HG03442 (cell line): ENCODE measurements at regions not wholly inside any gene's neighbourhood (a gene's known extent, or its start where the extent isn't known, plus 50 kb on each side); places are given as distances from the start of the nearest gene placed in this dataset.

ENCODE experiments used
- ATAC-seq: cut with Tn5 transposase; IDR thresholded peaks from one replicate; pipeline ENCODE4 v1.9.1; 2021; ENCODE audit warnings: mild to moderate bottlenecking, moderate library complexity; ENCODE audit not compliant: unreplicated experiment

DNA sequence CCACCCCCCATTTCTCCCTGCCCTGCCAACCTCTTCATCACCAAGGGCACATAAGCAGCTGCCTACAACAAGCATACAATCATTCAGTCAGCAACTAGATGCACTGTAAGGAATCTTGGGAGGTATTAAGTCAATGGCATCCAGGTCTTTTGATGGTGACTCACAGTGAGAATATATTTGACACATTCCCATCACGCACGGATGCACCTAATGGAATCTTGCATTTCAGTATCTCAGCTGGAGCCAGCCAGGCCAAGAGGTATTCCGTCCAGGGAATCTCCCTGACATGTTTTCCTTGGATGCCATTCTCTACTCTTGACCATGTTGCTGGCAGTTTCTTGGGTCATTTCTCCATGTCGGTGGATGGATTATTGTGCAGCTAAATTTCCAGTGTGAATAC, 73.9 kb upstream of the CAPRIN2 start:
- no peak for ATAC-seq

- no peak for ATAC-seq
Observed at GRCh38 chr12:30827101-30828066, 72.6 kb upstream of the CAPRIN2 start.

DNA sequence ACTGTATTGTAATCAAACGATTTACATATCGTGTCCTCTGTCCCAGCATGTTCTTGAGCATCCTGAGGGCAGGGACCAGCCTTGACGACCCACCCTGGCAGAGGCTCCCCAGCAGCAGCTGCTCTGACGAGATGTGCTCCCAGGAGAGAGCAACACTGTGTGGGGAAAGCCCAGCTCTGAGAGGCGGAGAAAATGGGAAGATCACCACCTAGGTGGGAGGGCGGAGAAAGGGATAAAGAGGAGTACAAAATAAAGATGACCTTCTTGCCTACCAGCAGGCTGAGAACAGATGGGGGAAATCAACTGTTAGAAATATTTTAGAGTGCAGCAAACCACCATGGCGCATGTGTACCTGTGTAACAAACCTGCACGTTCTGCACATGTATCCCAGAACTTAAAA, 71.5 kb upstream of the CAPRIN2 start:
- ATAC-seq = no peak

DNA sequence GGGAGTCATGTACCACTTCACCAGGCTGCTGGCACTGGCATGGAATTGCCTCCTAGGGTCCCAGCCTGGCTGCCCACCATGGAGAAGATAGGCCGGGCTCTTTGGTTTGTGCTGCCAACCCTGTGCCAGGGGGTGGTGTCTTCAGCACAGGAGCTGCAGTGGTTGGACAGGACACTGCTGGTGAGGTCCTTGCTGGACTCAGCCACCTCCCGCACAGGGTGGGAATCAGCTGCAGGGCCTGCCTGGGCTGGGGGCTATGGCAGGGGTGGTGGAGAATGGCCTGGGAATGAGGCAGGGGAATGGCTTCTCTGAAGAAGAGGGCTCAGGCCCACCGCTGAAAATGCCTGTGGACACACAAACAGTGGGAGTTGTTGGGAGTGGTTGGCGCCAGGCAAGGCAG, 70.6 kb upstream of the CAPRIN2 start:
- ATAC-seq = no peak

DNA sequence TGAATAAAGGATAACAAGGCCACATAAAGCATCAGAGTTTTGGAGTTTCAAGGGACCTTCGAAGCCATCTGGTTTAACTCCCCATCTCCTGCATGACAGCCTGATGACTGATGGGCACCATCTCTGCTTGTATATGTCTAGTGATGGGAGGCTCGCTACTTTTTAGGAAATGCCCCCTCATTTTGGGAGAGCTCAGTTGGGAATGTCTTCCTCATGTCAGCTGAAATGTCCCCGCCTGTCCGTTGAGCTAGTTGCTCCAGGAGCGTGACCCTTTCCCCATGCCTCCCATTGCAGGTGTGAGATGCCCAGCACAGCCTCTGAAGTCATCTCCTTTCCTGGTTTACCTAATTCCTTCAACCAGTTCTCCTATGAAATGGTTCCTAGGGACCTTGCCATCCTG, 69.6 kb upstream of the CAPRIN2 start:
- ATAC-seq = no peak

- no peak for ATAC-seq
Observed at GRCh38 chr12:30823764-30824163, 69.0 kb upstream of the CAPRIN2 start.

DNA sequence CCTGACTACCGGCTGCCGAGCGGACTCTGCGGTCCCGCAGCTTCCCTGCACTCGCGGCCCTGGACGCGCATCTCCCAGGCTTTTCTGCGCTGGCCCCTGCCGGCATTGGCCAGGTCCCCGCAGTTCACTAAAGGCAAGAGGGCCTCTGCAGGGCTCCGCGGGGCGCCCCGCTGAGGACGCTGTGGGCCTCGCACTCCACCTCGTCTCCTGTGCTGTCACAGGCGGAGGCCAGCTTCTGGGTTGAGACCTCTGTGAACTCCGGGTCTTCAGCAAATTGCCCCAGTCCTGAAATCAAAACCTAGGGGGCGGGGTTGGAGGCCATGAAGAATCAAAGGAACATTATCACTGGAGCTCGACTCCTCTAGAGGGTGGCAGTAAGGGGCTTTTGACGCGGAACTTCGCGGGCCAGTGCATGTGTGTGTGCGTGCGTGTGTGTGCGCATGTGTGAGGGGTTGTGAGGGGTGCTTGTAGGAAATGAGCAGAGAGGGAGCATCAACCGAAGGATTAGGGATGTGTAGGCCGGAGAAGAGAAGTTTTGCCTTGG, 68.5 kb upstream of the CAPRIN2 start:
- ATAC-seq = peak; percentile 58

- ATAC-seq = peak; percentile 46
Observed at GRCh38 chr12:30822385-30823155, 67.8 kb upstream of the CAPRIN2 start.

- ATAC-seq = no peak
Observed at GRCh38 chr12:30820406-30820946, 65.7 kb upstream of the CAPRIN2 start.

GRCh38 chr12:30818562-30818961, 63.8 kb upstream of the CAPRIN2 start:
- ATAC-seq = no peak

DNA sequence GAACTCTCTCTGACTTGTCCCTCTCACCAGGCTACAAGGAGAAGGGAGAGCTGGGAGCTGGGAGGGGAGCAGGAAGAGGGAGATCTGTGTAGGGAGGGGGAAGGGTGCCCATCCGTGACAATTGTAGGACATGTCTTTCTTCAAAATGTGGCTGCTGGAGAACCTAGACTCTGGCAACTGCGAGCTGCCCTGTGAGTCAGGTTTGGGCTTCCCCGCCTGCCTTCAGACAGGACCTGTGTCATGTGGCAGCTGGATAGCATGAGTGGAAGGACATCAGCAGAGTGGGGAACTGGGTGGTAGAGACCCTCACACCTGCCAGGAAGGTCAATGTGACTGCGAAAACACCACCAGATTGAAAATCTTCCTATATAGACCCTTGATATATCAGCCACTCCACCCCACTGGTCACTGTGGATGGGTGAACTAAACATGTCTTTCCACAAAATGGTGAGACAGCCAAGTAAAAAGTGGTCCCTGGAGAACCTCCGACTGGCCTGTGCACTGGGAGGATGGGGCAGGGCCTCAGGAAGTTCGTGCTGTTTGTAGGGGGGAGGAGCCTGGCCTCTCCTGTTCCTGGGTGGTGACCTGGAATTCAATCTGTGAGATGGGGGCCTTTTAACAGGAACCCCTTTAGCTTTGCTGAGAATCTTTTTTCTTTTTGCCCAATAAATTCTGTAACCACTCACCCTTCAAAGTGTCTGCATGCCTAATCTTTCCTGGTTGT, 62.2 kb upstream of the CAPRIN2 start:
- no peak for ATAC-seq

DNA sequence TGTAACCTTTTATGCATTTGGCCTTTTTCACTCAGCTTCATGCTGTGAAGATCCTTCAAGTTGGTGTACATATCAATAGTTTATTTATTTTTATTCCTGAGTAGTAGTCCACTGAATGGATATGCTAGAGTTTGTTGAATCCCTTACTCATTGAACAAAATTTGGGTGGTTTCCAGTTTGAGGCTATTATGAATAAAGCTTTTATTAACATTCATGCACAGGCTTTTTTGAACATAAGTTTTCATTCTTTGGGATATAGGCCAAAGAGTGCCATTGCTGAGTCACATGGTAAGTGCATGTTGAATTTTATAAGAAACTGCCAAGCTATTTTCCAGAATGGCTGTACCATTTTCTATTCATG, 59.5 kb upstream of the CAPRIN2 start:
- ATAC-seq = no peak

DNA sequence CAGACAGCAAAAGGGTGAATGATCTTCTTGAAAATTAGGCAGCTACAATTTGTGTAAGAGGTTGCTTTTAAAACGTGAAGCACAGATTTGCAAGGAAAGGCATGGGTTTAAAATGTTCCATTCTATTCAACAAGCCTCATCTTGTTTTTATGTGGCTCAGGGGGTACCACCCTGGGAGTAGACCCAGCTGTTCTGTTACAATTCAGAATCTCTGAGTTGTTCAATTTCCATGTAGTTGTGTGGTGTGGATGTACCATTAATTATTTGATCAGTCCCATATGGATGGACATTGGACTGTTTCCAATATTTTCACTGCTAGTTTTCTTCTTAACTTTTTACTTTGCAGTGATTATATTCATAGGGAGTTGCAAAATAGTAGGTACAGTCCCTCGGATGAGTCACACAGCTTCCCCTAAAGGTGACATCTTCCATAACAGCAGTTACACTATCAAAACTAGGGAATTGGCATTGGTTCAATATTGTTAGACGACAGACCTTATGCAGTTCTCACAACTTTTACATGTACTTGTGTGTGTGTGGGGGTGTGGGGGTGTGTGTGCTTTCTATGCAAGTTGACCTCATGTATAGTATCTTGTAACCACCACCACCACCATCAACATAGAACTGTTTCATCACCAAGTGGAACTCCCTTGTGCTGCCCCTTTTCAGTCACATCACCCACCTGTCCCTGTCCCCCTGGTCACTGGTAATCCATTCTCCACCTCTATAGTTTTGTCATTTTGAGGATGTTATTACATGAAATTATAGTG, 59.0 kb upstream of the CAPRIN2 start:
- ATAC-seq = no peak

DNA sequence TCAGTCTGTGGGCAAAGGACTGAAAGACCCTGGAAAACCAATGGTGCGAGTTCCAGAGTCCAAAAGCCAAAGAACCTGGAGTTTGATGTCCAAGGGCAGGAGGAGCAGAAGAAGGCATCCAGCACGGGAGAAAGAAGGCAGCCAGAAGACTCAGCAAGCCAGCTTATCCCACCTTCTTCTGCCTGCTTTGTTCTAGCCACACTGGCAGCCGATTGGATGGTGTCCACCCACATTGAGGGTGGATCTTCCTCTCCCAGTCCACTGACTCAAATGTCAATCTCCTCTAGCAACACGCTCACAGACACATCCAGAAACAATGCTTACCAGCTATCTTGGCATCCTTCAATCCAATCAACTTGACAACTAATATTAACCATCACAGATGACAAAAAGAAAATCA, 57.2 kb upstream of the CAPRIN2 start:
- no peak for ATAC-seq

DNA sequence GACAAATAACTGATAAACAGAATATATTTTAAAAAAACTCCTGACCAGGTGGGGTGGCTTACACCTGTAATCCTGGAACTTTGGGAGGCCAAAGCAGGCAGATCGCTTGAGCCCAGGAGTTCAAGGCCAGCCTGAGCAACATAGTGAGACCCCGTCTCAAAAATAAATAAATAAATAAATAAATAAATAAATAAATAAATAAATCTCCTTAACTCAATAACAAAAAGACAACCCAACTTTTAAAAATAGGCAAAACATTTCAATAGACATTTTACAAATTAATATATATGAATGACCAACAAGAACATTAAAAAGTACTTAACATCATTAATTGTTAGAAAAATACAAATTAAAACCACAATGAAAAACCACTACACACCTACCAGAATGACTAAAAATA, 56.2 kb upstream of the CAPRIN2 start:
- ATAC-seq = no peak

GRCh38 chr12:30807695-30808034, 52.9 kb upstream of the CAPRIN2 start:
- ATAC-seq = no peak

GRCh38 chr12:30806989-30807694, 52.4 kb upstream of the CAPRIN2 start:
- no peak for ATAC-seq

DNA sequence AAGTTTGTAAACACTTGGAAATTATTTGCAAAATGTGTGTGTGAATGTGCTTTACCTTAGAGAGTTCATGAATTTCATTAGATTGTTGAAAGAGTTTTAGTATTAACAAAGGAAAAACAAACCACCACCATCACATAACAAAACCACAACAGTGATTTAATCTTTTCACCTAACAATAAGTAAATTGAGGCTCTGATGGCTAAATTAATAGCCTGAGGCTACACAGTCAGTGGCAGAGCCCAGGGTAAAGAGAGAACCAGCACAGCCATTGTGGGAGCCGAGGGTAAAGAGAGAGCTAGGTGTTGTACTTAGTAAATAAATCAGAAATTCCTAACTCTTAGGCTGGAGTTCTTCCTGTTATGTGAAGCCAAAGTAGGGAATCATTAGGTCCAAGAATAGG, 51.2 kb upstream of the CAPRIN2 start:
- no peak for ATAC-seq
